ENCODE measurements at regions not wholly inside any gene's neighbourhood (a gene's known extent, or its start where the extent isn't known, plus 50 kb on each side); places are given as distances from the start of the nearest gene placed in this dataset.

GRCh38 chr22:47504962-47505361, 742.5 kb downstream of the TBC1D22A start:
- Histone ChIP-seq H3K4me3 (ENCODE audit: insufficient read depth, low read depth, low read length) (no peak overlapping the region), H3K9ac (ENCODE audit: low read depth, low read length) (no peak overlapping the region), H2BK120ac (ENCODE audit: low read depth, low read length) (no peak overlapping the region), H2BK15ac (ENCODE audit: low read depth, low read length) (no peak overlapping the region), H3K27me3 (ENCODE audit: control insufficient read depth, insufficient read depth, low read length) (no peaks in the 10 kb centered on the region), H4K8ac (ENCODE audit: low read depth in 2 of 2, low read length in 2 of 2) (no peak overlapping the region), H2BK5ac (ENCODE audit: low read depth, low read length, poor library complexity, severe bottlenecking) (no peak overlapping the region), H3K23ac (ENCODE audit: low read depth, low read length) (no peak overlapping the region), H3K4me2 (ENCODE audit: low read depth, low read length) (no peak overlapping the region), H3K14ac (replicated peaks; ENCODE audit: low read depth, low read length) (no peak overlapping the region), H2BK20ac (ENCODE audit: low read depth, low read length) (no peak overlapping the region), H2AK5ac (ENCODE audit: low read depth, low read length) (no peak overlapping the region), H2AK9ac (replicated peaks; ENCODE audit: low read depth, low read length, poor library complexity) (no peak overlapping the region), H3K56ac (ENCODE audit: extremely low read depth, insufficient read depth, low read length) (no peak overlapping the region), H3K18ac (ENCODE audit: low read depth, low read length) (no peak overlapping the region), H3K79me1 (ENCODE audit: low read depth in 1 of 2, low read length in 2 of 2) (no peaks in the 10 kb centered on the region), H3K9me1 (ENCODE audit: insufficient read depth, low read length) (no peaks in the 10 kb centered on the region), H3K27ac (ENCODE audit: insufficient read depth, low read length) (no peak overlapping the region), H3K4ac (ENCODE audit: low read depth, low read length) (no peak overlapping the region), H3K4me1 (ENCODE audit: control insufficient read depth, insufficient read depth, low read length) (no peaks in the 10 kb centered on the region), H4K91ac (ENCODE audit: insufficient read depth, low read depth, low read length) (no peak overlapping the region), H3K36me3 (ENCODE audit: control insufficient read depth, insufficient read depth, low read length) (no peaks in the 10 kb centered on the region), H3K9me3 (ENCODE audit: control insufficient read depth, insufficient read depth, low read length) (peaks cover 7% of the 10 kb centered on the region), H2AFZ (replicated peaks; ENCODE audit: low read length, poor library complexity) (no peak overlapping the region), H4K5ac (ENCODE audit: low read depth, low read length) (no peak overlapping the region), H4K20me1 (ENCODE audit: insufficient read depth, low read length) (no peaks in the 10 kb centered on the region)
- DNase-seq (no peak), ATAC-seq (ENCODE audit: low read depth) (no peak)
- peak; percentile 38 for TF ChIP-seq MAFK (IDR thresholded peaks at IDR 0.05; ENCODE audit: low read depth, low read length)
- no peak for TF ChIP-seq RCOR1 (IDR thresholded peaks at IDR 0.05; ENCODE audit: insufficient replicate concordance, low read length)
- in situ Hi-C loops (cut with MboI; ENCODE audit: low sequenced_read_pairs) = no loop called here
- ChIA-PET CTCF (no interaction called here), POLR2A (ENCODE audit: unreplicated experiment) (no interaction called here)
- dilution Hi-C loops (cut with HindIII; ENCODE audit: low sequenced_read_pairs, unreplicated experiment) = no loop called here
- intact Hi-C loops (cut with micrococcal nuclease) = no loop called here
- BruUV-seq (replicated peaks) = no TSS peak
- no CpG with 5 or more reads among the region's 3 CpGs for WGBS, 2 experiments (ENCODE audit: extremely low coverage in 2 of 2, insufficient read length in 1 of 2)

Data from IMR-90 (cell line).